GM20000 (cell line): ENCODE measurements at regions not wholly inside any gene's neighbourhood (a gene's known extent, or its start where the extent isn't known, plus 50 kb on each side); places are given as distances from the start of the nearest gene placed in this dataset.

Source experiments
- DNase-seq: peaks from one replicate; pipeline ENCODE4 v3.0.0; 2012; ENCODE audit warnings: low spot score
- CTCF ChIP-seq: IDR thresholded peaks from 2 replicates; pipeline ENCODE4 v1.5.1; 2012; ENCODE audit warnings: mild to moderate bottlenecking, control low read depth; ENCODE audit errors: extremely low read depth, missing control alignments

GRCh38 chr4:181637186-181638105 is 605.8 kb upstream of the TENM3 start:
- TF ChIP-seq CTCF = no peak
- no peak for DNase-seq

GRCh38 chr4:181643466-181643865 is 599.7 kb upstream of the TENM3 start:
- DNase-seq = no peak

GRCh38 chr4:181645489-181645888 is 597.7 kb upstream of the TENM3 start:
- DNase-seq = no peak
- no peak for TF ChIP-seq CTCF

More at GRCh38 chr4:181643466-181643865, 599.7 kb upstream of the TENM3 start:
- TF ChIP-seq CTCF = no peak

- TF ChIP-seq CTCF = no peak
- no peak for DNase-seq
Observed at GRCh38 chr4:181646864-181647263, 596.3 kb upstream of the TENM3 start.

- no peak for DNase-seq
- TF ChIP-seq CTCF = no peak
Observed at GRCh38 chr4:181647396-181648147, 595.6 kb upstream of the TENM3 start.

- DNase-seq = no peak
- TF ChIP-seq CTCF = no peak
Observed at GRCh38 chr4:181650033-181650825, 593.0 kb upstream of the TENM3 start.

GRCh38 chr4:181656748-181657147 is 586.5 kb upstream of the TENM3 start:
- no peak for TF ChIP-seq CTCF
- no peak for DNase-seq
